Fibroblast of mammary gland (primary cell): ENCODE measurements at regions not wholly inside any gene's neighbourhood (a gene's known extent, or its start where the extent isn't known, plus 50 kb on each side); places are given as distances from the start of the nearest gene placed in this dataset.

ENCODE experiments used
- DNase-seq: peaks from one replicate; pipeline ENCODE4 v3.0.0-alpha.2; 2010; ENCODE audit warnings: low read depth
- H3K4me3 ChIP-seq: 2 replicates; pipeline ENCODE4 v1.5.1; 2011; ENCODE audit warnings: low read depth, mild to moderate bottlenecking, low read length, moderate library complexity; ENCODE audit not compliant: control insufficient read depth
- TF ChIP-seq, protein P1 (sequence below): conservative IDR thresholded peaks from 2 replicates; pipeline ENCODE4 v1.5.1; 2011; ENCODE audit warnings: low read depth, low read length, inconsistent platforms; ENCODE audit not compliant: control insufficient read depth, insufficient read depth

DNA sequence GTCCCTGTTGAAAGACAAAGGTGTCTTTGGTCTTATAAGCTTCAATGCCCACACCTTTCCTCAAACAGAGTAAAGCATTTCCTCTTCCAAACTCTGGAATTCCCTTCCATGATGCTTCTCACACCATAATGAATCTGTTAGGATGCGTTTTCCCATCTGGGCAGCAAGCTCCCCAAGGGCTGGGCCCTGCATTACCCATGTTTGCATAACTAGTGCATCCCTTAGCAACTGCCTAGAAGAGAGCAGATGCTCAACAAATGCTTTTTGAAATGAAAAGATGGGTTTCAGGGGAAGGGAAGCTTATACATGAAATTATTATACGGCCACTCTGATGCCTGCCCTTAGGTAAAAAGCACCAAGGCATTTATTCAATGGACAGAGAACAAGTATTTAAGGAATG lies 124.5 kb upstream of the CCL2 start:
- TF ChIP-seq, protein P1, sequence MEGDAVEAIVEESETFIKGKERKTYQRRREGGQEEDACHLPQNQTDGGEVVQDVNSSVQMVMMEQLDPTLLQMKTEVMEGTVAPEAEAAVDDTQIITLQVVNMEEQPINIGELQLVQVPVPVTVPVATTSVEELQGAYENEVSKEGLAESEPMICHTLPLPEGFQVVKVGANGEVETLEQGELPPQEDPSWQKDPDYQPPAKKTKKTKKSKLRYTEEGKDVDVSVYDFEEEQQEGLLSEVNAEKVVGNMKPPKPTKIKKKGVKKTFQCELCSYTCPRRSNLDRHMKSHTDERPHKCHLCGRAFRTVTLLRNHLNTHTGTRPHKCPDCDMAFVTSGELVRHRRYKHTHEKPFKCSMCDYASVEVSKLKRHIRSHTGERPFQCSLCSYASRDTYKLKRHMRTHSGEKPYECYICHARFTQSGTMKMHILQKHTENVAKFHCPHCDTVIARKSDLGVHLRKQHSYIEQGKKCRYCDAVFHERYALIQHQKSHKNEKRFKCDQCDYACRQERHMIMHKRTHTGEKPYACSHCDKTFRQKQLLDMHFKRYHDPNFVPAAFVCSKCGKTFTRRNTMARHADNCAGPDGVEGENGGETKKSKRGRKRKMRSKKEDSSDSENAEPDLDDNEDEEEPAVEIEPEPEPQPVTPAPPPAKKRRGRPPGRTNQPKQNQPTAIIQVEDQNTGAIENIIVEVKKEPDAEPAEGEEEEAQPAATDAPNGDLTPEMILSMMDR: no peak
- no peak for DNase-seq
- no peak overlapping the region for H3K4me3 ChIP-seq

DNA sequence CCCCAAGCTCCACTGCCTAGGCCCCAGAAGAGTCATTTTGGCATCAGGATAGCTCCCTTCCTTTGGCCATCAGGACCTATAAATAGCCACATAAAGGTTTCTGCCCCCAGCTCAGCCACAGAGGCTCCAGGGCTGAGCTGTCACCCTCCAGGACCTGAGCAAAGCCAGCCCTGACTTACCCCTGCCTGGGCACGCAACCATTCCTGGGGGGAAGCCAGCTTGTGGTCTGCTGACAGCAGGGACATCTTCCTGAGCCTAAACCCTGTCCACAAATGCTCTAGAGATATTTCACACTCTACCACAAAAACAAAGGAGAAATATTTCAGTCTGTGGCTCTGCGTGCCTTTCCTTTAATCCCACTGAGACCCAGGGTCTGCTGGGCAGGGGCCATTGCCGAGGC lies 123.7 kb upstream of the CCL2 start:
- DNase-seq: no peak
- H3K4me3 ChIP-seq: no peak overlapping the region
- TF ChIP-seq, protein P1: no peak

DNA sequence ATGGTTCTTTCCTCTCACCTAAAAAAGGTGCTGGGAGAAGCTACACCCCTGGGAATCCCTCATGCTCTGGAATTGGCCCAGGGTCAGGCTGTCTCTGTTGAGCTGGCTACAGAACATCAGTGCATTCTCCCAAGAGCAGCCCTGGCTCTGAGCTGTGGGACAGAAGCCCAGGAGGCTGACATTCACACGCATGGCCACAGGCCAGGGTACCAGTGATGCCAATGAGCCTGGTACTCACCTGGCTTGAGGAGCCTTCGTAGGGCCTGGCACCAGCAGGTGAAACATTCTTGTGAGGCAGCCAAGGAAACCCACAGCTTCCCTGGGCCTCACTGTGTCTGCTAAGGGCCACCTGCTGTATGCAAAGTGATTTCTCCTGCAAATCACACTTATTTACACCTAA lies 121.7 kb upstream of the CCL2 start:
- DNase-seq: no peak
- TF ChIP-seq, protein P1: no peak
- H3K4me3 ChIP-seq: no peak overlapping the region

DNA sequence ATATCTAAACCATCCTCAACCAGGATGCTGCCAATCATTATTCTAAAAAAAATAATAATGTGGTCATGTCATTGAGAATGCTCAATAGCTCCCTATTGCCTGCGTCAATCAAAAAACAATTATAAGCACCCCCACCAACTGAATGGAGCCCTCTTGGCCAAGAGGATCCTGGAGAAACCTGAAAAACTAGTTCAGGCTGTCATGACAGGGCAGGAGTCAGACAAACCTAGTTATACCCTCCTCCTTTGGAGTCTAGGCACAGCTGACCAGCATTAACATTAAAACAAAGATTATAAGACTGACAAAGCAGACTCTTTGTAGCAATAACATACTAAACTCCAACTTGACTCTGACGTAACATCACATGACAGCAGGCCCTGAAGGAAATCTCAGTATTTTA lies 119.2 kb upstream of the CCL2 start:
- DNase-seq: no peak
- TF ChIP-seq, protein P1: no peak
- H3K4me3 ChIP-seq: no peak overlapping the region

DNA sequence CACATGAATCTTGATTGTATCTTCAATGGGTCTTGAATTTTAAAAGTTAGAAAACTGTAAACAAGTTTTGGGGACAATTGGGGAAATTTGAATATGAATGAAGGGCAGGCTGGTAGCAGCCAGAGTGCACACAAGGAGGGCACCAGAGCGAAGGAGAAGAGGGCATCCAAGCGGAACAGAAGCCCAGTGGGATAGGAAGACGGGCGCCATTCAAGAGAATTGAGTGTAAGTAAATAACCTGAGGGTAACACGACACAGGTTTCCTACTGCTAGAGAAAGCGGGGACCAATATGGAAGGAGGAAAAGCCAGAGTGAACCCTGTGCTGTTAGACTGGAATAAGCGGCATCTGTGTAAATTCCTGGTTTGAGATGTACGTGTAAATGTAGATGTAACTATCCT lies 115.1 kb upstream of the CCL2 start:
- TF ChIP-seq, protein P1: no peak
- no peak overlapping the region for H3K4me3 ChIP-seq
- DNase-seq: no peak

DNA sequence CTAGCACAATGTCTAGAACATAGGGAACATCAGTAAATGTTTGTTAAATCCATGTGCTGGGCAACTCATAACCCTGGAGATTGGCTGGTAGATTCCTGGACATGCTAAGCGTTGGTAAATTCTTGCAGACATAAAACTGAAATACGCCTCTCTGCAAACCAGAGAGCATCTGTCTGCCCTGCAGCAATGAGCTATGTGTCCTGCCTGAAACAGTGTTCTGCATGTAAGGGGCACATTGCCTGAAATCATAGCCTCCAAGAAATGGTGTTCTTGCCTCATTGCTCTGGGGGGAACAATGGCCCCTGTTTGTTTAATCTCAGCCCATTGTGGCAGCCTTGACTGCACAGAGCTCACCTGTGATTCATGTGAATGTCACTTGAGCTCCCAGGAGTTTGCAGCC lies 113.5 kb upstream of the CCL2 start:
- TF ChIP-seq, protein P1: no peak
- DNase-seq: no peak
- H3K4me3 ChIP-seq: no peak overlapping the region

DNA sequence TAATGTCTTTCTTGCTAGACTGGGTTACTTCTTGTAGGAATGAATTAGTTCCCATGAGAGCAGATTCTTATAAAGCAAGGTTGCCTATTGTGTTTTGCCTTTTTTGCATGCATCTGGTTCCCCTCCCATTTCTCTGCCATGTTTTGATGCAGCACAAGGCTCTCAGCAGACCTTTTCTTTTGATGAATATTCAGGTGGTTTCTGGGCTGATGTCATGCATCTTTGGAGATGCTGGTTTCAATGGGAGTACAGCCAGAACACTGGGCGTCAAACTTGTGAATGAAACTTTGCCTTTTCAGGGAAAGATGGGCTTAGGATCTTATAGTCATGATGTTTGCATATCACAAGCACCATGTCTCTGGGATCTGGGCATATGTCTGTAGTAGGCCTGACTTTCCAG lies 111.7 kb upstream of the CCL2 start:
- TF ChIP-seq, protein P1: no peak
- H3K4me3 ChIP-seq: no peak overlapping the region
- DNase-seq: no peak
